SK-N-DZ (cell line): ENCODE measurements at regions not wholly inside any gene's neighbourhood (a gene's known extent, or its start where the extent isn't known, plus 50 kb on each side); places are given as distances from the start of the nearest gene placed in this dataset.

ENCODE experiments used
- DNase-seq: peaks from one replicate; pipeline ENCODE4 v3.0.0-alpha.2; 2015; ENCODE audit warnings: low spot score

DNA sequence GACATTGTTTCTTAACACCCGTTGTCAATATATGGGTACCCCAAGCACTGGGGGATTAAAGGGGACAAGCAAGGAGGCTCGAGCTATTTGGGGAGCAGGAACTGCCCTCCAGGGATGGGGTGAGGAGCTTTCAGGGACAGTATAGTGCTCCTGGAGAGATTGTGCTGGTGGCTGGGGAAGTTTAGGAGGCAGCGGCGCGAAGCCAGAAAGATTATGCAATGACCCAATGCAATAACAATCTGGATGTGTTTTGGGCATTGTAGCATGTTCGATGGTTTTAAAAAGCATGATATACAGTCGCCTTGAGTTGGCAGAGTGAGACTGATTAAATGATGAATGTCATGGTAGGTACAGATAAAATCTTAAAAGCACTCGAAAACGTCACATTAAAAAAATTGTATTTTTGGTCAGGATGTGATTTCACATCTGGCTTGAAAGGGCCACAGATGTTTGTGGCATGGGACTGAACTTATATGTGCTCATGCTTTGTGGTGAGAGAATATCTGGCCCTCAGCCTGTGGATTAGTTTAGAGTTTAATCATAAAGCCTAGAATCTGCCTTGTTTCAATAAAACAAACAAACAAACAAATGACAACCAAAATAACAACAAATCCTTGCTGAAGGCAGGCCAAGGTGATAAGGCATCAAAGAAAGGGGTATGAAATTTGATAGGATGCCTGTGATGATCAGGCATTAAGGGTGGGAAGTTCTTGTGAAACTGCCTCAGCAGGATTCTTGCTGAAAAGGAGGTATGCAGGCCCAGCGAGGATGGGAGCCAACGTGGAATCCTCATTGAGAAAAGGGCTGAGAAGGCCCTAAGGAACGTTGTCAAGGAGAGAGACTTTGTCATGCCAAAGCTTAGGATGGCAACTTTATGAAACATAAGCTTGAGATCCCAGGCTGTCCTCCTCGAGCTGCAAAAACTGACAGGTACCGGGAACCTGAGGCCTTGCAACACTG is 417.1 kb upstream of the KLF6 start:
- DNase-seq: no peak

DNA sequence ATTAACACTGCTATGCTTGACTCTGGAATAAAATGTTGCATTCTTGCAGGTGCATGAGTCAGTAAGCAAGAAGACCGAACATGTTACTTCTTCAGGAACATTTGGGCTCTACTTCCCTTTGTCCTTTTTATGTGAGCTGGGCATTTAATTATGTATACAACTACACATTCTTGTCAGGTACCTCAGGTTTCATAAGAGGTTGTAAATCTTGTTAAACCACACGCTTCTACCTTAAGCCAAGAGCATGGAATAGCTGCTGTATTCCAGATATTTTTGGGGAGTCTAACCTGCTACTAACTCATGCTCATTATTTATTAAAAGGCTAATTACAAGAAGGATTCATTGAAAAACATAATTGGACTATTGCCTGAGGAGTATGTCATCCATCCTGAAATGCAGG is 414.2 kb upstream of the KLF6 start:
- no peak for DNase-seq

DNA sequence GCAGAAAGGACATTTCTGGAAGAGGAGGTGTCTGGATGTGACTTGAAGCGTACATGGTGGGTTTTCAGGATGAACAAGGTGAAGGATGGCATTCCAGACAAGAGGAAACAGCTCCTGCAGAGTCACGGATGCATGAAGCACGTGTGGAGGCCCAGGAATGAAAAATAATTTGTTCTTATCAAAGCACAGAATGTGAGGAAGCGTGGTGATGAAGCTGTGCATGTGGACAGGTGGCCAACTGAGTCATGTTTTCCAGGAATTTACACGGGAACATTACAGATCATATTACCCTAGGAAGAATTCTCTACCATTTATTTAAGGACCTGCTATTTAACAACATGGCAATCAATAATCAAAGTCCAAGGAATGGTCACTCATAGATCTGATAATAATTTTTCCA is 413.2 kb upstream of the KLF6 start:
- no peak for DNase-seq

DNA sequence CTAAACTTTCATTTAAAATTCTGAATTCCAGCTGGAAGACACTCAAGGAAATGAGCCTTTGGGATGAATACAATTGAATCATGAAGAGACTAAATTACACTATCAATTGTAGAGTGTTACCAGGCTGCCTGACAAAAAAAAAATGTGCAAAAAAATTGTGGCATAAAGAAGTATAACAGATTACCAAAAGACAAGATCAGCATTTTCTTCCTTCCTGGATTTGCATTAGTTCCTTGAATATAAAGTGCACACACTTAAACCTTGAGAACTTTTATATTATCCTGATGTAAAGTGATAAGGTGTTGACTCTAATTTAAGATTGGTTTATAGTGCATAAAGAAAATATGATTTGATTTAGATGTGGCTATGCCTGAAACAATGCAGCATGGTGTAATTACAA is 412.7 kb upstream of the KLF6 start:
- DNase-seq: no peak

DNA sequence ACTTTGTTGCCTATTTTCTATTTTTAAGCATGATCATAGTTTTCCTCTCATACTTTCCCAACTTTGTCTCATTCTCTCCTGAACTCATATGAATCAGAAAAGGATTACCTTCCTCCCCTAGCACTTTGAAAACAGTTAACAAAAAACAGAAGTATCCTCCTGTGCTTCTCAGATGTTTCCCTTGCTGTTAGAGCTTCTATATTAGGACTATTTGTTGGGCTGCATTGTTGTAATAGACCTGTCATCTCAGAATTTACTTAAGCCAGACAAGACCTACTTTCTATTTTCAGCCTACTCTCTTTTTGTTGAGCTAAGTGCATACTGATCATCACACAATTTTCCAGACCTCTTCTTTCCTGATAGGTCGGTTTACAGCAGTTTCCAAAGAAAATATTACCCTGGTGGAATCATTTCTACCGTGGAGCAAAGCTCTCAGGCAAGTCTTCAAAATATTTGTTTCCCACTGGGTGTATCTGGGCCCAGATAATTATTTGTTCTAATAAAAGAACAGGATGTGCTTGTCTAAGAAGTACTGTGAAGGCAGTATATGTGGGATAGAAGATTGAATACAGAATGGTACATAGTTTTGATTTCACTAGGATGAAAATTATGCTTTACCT is 411.9 kb upstream of the KLF6 start:
- DNase-seq: no peak

DNA sequence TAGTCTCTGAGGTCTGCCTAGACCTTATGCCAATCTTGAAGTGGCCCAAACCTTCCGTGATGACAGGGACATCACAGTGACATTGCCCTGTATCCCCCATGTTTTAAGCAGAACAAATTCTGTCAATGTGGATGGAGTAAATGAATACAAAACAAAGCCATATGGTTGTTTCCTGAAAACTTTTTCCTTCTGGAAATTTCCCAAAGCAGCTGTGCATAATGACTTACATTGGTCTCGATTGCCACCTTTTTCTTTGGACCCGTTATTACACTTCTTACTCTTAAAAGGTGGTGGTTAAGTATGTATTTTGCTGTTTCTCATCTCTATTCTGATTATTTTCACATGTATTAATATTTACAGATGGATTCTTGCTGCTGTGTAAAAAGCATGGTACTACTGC is 411.2 kb upstream of the KLF6 start:
- no peak for DNase-seq

DNA sequence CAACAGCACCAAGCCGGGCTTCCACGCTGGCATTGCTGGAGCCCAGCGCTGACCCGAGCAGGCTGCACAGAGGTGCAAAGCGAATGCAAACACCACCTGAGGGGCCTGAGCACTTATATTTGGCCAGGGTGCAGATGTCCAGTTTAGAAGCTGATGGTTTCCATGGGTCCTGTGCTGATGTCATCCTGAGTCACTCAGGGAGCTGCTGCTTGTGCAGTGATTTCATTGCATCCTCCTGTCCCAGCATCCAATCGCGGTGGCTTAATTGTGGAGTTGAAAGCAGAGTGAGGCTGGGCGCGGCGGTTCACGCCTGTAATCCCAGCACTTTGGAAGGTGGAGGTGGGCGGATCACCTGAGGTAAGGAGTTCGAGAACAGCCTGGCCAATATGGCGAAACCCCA is 410.2 kb upstream of the KLF6 start:
- DNase-seq: no peak

DNA sequence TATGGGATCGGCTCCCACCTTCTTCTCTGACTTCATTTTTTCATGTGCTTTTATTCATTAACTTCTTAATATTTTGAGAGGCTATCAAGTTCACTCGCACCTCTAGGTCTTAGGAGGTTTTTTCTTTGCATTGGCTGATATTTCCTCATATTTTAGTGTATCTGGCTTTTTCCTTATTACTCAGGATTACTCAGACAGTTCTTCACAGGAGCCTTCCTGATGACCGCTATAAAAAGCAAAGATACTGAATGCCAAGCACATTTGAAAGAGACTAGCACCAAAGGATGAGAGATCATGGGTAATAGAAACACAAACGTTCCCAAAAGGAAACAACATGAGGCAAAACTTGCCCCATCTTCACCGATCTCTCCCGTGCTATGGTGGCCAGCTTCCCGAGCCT is 409.2 kb upstream of the KLF6 start:
- no peak for DNase-seq

DNA sequence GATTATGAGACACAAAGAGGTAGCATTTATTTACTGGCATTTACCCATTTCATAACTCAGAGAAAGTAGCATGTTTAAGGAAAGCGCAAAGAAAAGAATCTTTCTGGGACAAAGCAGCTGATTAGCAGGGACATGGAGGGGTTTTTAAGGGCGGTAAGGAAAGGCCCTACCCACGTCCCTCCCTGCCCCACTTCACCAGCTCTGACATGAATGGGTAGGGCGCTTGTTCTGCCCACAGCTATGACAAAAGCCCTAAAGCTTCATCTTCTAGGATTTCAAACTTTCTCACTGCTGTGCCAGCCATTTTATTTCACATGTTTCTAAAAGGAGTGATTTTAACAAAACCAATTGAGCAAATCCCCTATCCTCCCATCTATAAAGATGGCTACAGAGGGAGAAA is 406.9 kb upstream of the KLF6 start:
- no peak for DNase-seq

DNA sequence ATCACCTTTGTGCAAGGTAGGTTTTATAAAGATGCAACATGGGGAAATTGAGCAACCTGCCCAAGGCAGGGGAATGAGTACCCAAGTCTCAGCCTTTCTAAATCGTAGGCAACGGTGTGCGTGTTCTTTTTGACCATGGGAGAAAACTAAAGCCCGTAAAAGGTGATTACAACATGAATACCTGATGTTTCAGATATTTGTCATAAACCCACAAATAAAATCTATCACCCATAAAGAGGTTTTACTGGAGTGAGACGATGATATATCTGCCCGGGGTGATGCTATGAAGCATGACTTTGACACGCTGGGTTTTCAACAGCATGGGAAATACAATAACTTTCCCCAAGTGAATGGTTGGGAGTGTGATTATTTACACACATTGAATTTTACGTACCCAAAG is 406.3 kb upstream of the KLF6 start:
- no peak for DNase-seq

DNA sequence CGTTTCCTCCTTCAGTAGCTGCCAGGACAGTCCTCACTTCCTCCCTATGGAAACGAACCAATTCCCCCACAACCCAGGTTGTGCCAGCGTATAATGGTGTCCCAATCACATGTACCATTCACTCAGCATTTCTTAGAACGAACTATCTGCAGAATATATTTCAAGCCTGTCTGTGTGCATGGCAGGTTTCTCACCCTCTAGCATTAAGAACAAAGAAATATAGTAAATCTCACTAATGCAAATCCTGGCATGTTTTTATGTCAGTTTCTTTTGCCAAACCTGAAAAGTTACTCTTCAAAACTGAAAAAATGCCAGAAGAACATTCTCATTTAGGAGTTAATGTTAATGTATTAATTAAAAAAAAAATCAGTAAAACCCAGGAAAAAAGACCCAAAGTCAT is 405.9 kb upstream of the KLF6 start:
- DNase-seq: no peak

DNA sequence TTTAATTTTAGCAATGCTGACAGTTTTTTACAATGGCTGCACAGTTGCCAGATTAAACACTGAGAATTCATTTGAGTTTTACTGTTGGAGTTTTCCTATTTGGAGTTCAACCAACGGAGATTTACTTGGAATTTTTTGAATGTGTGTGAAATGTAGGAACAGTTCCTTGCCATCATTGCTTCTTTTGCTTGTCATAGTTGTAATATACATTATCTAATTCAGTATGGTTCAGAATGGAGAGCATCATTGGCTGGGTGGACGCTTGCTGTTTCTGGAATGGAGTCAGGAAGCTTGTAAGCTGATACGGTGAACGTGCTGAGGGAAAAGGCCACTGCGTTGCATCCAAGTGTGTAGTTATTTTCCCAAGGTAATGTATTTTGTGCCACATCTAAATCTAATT is 404.3 kb upstream of the KLF6 start:
- no peak for DNase-seq

DNA sequence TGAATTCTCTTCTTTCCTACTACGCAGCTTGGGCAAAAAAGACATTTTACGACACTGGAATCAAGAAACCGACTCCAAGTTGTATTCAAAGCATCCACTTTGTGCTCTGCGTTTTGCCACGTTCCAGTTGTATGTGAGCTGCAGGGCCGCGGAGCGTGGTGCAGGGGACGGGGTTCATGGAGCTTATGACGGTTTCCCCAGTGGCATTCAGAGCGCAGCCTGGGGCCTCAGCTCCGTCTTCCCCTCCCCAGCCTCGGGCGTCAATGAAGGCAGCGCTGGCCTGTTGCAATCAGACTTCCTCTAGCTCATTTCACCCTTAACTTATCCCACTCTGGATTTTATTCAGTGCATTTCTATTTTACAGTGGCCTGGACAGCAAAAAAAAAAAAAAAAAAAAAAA is 403.4 kb upstream of the KLF6 start:
- no peak for DNase-seq

DNA sequence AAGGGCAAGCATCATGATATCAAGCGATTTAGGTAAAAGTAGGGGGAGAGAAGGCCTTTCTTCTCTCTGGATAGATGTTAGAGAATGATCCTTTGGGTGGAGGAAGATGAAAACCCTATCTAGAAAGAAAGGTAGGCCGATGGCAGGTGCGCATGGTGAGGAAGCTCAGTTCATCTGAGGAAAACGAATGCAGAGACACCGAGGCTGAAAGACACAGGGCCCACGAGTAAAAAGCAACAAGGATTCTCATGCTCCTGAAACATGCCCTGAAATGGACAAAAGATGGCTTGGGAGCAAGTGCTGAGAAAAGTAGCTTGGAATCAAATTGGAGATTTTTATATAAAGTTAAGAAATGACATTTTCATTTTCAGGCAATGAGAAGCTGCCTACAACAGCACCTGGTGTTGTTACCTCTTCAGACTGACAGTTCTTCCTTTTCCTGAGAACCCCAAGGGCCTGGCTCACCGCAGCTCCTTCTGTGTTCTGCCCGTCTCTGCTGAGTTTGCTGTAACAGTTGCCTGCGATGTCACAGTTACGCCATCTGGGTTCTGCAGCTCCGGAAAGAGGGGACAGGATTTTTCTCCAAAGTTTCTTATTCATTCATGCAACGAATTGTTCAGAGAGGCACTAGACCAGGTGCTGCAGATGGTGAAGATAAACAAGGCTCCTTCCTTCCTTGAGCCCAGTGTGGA is 402.0 kb upstream of the KLF6 start:
- no peak for DNase-seq

DNA sequence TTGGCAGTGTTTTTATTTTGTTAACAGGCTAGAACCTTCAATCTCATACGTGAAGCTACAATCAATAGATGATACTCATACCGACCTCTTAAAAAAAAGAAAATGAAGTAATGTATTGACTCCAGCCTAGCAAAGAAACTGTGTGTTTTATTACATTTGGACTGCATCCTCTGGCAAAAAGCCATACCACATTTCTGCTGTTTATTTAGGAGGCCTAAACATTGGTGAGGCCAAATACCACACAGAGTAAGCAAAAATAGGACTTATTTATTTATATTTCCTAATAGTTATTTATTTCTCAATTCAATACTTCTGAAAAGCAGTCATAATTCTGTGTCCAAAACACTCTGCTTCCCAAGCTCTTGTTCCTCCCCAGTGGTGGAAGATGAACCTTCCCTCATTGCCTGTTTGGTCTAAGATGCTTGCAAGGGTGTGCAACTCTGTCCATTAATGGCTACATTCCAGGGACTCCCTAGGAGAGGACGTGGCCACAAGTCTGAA is 398.8 kb upstream of the KLF6 start:
- no peak for DNase-seq

DNA sequence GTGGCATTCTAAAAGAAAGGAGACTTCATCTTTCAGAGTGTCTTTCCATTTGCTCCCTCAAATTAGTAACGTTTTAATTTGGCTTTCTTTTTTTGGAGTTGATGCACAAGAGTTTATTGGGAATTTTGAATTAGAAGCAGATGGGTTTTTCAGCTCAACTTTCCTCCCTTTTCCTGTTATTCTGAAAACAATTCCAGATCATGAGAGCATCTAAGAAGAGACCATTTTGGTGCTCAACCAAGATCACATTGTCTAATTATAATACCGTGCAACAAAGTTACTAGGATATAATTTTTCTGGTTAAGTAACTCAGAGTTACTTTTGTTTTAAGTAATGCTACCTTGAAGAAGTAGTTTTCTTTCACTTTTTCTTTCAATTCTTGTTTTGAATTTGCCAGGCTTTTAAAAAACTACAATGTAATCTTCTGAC is 396.6 kb upstream of the KLF6 start:
- DNase-seq: no peak

DNA sequence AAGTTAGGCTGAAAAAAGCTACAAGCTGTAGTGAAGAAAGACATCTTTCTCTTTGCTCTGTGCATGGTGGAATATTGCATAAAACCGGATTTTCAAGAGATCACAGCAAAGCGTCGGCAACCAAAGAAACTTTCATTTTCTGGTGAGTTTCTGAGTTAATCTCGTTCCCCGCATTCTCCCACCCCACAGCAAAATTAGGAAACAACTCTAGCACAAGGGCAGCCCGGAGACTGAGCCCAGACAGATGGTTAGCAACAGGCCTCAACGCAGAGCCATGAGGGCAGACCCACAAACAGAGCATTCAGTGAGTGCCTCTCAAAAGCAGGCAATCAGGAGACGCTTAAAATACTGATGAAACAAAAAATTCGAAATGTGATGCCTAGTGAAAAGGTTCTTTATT is 396.1 kb upstream of the KLF6 start:
- no peak for DNase-seq

DNA sequence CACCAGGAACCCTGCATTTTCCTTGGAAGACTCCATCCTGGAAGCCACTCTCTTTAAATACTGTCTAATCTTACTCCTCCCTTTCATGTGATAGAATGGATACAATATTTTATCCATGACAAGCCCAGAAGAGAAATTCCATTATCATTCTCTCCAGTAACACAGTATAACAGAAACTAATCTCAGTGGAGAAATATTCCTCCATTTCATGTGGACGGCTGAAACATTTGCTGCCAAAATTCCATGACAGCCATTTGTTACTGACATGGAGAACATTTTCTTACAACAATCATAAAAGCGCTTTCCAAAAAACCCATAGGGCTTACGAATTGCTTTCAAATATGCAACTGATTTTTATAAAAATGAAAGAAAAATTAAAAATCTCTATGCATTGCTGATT is 392.8 kb upstream of the KLF6 start:
- no peak for DNase-seq

DNA sequence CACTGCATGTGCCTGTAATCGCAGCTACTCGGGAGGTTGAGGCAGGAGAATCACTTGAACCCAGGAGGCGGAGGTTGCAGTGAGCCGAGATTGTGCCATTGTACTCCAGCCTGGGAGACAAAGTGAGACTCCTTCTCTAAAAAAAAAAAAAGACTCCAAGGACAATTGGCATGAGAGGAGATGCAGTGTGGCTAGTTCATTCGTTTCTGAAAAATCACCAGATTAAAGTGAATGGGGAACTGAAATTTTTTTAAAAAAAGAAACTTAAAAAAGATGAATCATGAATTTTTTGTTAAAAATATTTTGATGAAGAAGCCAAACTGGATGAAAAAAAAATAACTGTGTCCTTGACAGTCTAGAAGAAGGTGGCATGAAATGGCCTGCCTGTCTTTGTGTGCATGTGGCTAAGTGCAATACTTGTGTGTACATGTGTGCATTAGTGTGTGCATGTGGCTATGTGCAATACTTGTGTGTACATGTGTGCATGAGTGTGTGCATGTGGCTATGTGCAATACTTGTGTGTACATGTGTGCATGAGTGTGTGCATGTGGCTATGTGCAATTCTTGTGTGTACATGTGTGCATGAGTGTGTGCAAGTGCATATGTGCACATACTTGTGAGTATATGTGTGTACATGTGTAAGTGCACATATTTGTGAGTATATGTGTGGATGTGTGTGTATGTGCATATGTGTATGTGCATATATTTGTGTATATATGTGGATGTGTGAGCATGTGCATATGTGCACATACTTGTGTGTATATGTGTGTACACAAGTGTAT is 391.7 kb upstream of the KLF6 start:
- DNase-seq: no peak

DNA sequence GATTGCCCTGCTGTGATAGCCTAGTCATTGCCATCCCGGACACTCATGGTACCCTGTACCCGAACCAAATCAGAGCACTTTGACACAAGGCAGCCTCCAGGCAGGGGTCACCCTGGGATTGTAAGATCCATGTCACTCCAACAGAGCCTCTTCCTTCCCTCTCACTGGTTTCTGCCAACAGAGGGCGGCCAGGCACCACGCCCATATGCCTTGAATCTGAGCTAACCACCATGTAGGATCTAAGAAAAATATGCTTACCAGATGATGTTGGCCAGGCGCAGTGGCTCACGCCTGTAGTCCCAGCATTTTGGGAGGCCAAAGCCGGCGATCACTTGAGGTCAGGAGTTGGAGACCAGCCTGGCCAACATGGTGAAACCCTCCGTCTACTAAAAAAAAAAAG is 389.2 kb upstream of the KLF6 start:
- DNase-seq: no peak

DNA sequence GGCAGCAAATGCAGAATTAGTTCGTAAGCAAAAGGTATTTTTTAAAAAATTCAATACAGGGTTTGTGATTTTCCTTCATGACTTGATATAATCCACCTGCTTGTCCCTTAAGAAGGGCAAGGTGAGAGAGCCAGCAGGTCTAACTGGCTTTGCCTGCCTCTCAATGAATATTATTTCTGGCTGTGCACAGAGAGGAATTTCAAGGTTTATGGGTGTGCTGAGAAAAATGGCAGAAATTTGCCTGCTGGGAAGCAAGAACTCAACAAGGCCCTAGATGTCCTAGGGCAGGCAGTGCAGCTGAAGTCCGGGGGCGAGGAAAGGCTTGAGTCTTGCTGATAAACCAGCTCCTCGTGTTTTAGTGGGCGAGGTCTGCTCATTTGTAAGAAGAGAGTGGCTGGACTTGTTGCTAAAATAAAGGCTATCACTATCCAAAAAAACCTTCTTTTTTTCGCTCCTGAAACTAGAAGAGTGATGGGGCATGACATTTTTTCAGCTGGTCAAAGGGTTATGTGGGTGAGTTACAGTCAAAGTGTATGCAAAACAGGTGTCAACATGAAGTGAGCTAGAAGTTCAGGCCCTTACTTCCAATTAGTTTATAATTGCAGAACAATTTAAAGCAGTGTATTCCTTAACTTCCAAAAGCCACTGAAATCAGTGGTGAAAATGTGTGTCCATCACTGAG is 385.8 kb upstream of the KLF6 start:
- no peak for DNase-seq
